ENCODE measurements at regions not wholly inside any gene's neighbourhood (a gene's known extent, or its start where the extent isn't known, plus 50 kb on each side); places are given as distances from the start of the nearest gene placed in this dataset.

GRCh38 chr3:83453056-83453455, 1505.7 kb upstream of the CADM2 start:
- TF ChIP-seq CTCF (IDR thresholded peaks at IDR 0.05; ENCODE audit: low read length) = no peak
- no peak for TF ChIP-seq EZH2 (optimal IDR thresholded peaks at IDR 0.05; ENCODE audit: low read depth, low read length)
